Esophagus muscularis mucosa (tissue), 4 donors: ENCODE measurements at regions not wholly inside any gene's neighbourhood (a gene's known extent, or its start where the extent isn't known, plus 50 kb on each side); places are given as distances from the start of the nearest gene placed in this dataset.

Source experiments
- CTCF ChIP-seq, 3 experiments: fragments of 200-600 bp in 2 of 3; fragments of 450-650 bp in 1 of 3; sonication (generic) in 2 of 3; IDR thresholded peaks; one replicate each; pipeline ENCODE4 v1.5.1; 2017 to 2019; ENCODE audit warnings: antibody characterized with exemption in 3 of 3, mild to moderate bottlenecking in 2 of 3, moderate library complexity in 1 of 3
- EP300 ChIP-seq: sonication (generic); formaldehyde crosslinking; IDR thresholded peaks from one replicate; pipeline ENCODE4 v1.6.1; 2017; ENCODE audit warnings: antibody characterized with exemption
- POLR2A ChIP-seq: fragments of 450-650 bp; IDR thresholded peaks from one replicate; pipeline ENCODE4 v1.6.1; 2017; ENCODE audit warnings: antibody characterized with exemption, moderate library complexity, mild to moderate bottlenecking, low read depth
- POLR2AphosphoS5 ChIP-seq, 2 donors: sonication (generic); formaldehyde crosslinking; IDR thresholded peaks; one replicate each; pipeline ENCODE4 v1.6.1; 2017; ENCODE audit warnings: antibody characterized with exemption in 2 of 2

GRCh38 chr12:28089338-28089737 is 100.9 kb upstream of the CCDC91 start:
- TF ChIP-seq POLR2AphosphoS5 (IDR thresholded peaks at IDR 0.05) (no peak), EP300 (no peak), CTCF (IDR thresholded peaks at IDR 0.05) (no peak), POLR2A (no peak)
